RWPE1 (cell line): ENCODE measurements at regions not wholly inside any gene's neighbourhood (a gene's known extent, or its start where the extent isn't known, plus 50 kb on each side); places are given as distances from the start of the nearest gene placed in this dataset.
"Not testable (repeated sequence)": the region's sequence is repeated elsewhere in the genome, so short reads cannot be mapped to it uniquely, and the experiment has no call there.

Experiments
- CTCF ChIA-PET: fragments of 350-600 bp; sonication (Branson Sonifier 250); formaldehyde crosslinking; extraction: SDS; loops from one replicate; lab custom pipeline; 2021; lab: Yijun Ruan, JAX
- POLR2A ChIA-PET: fragments of 400-600 bp; formaldehyde crosslinking; extraction: SDS; loops from one replicate; lab custom pipeline; 2020; ENCODE audit warnings: antibody characterized with exemption; ENCODE audit not compliant: low non-redundant PET; lab: Yijun Ruan, JAX
- DNase-seq: peaks from one replicate; pipeline ENCODE4 v3.0.0; 2012; ENCODE audit warnings: low spot score
- H3K27ac ChIP-seq: fragments of 450-650 bp; 2 replicates; pipeline ENCODE4 v1.5.1; 2017
- TF ChIP-seq, protein P1 (sequence below): fragments of 450-650 bp; conservative IDR thresholded peaks from 2 replicates; pipeline ENCODE4 v1.5.1; 2017; ENCODE audit warnings: low read depth, mild to moderate bottlenecking

- ChIA-PET CTCF (interaction anchor here (0.6 kb wide), 2 partner anchors 146 to 1695 kb away, joined by 3 read pairs; no protein-coding TSS in a partner anchor), POLR2A (no interaction called here)
- H3K27ac ChIP-seq = no peak overlapping the region
- TF ChIP-seq, protein P1, sequence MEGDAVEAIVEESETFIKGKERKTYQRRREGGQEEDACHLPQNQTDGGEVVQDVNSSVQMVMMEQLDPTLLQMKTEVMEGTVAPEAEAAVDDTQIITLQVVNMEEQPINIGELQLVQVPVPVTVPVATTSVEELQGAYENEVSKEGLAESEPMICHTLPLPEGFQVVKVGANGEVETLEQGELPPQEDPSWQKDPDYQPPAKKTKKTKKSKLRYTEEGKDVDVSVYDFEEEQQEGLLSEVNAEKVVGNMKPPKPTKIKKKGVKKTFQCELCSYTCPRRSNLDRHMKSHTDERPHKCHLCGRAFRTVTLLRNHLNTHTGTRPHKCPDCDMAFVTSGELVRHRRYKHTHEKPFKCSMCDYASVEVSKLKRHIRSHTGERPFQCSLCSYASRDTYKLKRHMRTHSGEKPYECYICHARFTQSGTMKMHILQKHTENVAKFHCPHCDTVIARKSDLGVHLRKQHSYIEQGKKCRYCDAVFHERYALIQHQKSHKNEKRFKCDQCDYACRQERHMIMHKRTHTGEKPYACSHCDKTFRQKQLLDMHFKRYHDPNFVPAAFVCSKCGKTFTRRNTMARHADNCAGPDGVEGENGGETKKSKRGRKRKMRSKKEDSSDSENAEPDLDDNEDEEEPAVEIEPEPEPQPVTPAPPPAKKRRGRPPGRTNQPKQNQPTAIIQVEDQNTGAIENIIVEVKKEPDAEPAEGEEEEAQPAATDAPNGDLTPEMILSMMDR = no peak
- DNase-seq = no peak
Observed at GRCh38 chr12:88365403-88365802, 214.9 kb downstream of the KITLG start.

GRCh38 chr12:88366101-88366500 lies 214.2 kb downstream of the KITLG start:
- TF ChIP-seq, protein P1 = no peak
- H3K27ac ChIP-seq = no peak overlapping the region
- CTCF ChIA-PET = interaction anchor here (0.6 kb wide), 1 partner anchor 1696 kb away, joined by 3 read pairs; no protein-coding TSS in a partner anchor
- POLR2A ChIA-PET = no interaction called here
- no peak for DNase-seq

- TF ChIP-seq, protein P1 = no peak
- H3K27ac ChIP-seq = no peak overlapping the region
- POLR2A ChIA-PET = no interaction called here
- CTCF ChIA-PET = no interaction called here
- no peak for DNase-seq
Observed at GRCh38 chr12:88367231-88367630, 213.0 kb downstream of the KITLG start.

DNA sequence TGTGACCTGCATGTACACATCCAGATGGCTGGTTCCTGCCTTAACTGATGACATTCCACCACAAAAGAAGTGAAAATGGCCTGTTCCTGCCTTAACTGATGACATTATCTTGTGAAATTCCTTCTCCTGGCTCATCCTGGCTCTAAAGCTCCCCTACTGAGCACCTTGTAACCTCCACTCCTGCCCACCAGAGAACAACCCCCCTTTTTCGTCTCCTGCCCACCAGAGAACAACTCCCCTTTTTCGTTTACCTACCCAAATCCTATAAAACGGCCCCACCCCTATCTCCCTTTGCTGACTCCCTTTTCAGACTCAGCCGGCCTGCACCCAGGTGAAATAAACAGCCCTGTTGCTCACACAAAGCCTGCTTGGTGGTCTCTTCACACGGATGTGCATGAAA lies 212.2 kb downstream of the KITLG start:
- POLR2A ChIA-PET, DNase-seq, H3K27ac ChIP-seq, CTCF ChIA-PET: not testable (repeated sequence)

DNA sequence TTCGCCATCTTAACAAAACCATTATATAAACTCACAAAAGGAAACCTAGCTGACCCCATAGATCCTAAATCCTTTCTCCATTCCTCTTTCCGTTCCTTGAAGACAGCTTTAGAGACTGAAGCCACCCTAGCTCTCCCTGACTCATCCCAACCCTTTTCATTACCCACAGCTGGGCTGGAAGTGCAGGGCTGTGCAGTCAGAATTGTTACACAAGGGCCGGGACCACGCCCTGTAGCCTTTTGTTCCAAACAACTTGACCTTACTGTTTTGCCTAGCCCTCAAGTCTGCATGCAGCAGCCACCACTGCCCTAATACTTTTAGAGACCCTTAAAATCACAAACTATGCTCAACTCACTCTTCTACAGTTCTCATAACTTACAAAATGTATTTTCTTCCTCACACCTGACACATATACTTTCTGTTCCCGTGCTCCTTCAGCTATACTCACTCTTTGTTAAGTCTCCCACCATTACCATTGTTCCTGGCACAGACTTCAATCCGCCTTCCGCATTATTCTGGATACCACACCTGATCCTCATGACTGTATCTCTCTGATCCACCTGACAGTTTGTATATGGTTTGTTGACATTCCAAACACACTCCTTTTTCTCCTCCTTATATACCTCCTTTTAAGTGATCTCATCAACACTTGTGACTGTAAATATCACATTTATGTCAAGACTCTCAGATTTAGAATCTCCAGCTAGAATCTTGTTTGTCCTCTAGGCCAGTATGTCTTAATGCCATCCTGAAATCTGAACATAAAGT lies 208.7 kb downstream of the KITLG start:
- DNase-seq = no peak
- CTCF ChIA-PET = no interaction called here

GRCh38 chr12:88375306-88376305 lies 204.7 kb downstream of the KITLG start:
- TF ChIP-seq, protein P1 = no peak
- POLR2A ChIA-PET = no interaction called here
- CTCF ChIA-PET = interaction anchor here (0.6 to 0.7 kb wide), 2 partner anchors 18 to 51 kb away, joined by 5 read pairs; no protein-coding TSS in a partner anchor
- no peak overlapping the region for H3K27ac ChIP-seq
- no peak for DNase-seq

More for the DNA sequence above, 208.7 kb downstream of the KITLG start:
- no peak overlapping the region for H3K27ac ChIP-seq
- POLR2A ChIA-PET = no interaction called here
- TF ChIP-seq, protein P1 = no peak
